SK-N-SH (cell line): ENCODE measurements at regions not wholly inside any gene's neighbourhood (a gene's known extent, or its start where the extent isn't known, plus 50 kb on each side); places are given as distances from the start of the nearest gene placed in this dataset.
"Not testable (repeated sequence)": the region's sequence is repeated elsewhere in the genome, so short reads cannot be mapped to it uniquely, and the experiment has no call there.

Experiments used
- CTCF ChIA-PET: fragments of 300-600, 350-600 bp; formaldehyde crosslinking; extraction: SDS; loops from one replicate; lab custom pipeline; 2021; lab: Yijun Ruan, JAX
- POLR2A ChIA-PET: fragments of 350-600 bp; sonication (Branson Sonifier 250); formaldehyde crosslinking; extraction: SDS; loops from one replicate; lab custom pipeline; 2020; ENCODE audit warnings: antibody characterized with exemption, inconsistent platforms; lab: Yijun Ruan, JAX
- DNase-seq: peaks from one replicate; pipeline ENCODE4 v3.0.0; 2012
- H2AFZ ChIP-seq: fragments of 200-600 bp; sonication (generic); 2 replicates; pipeline ENCODE4 v1.8.1; 2016; ENCODE audit warnings: antibody characterized with exemption, mild to moderate bottlenecking, low read depth
- H3F3A ChIP-seq: fragments of 200-600 bp; sonication (generic); replicated peaks from 2 replicates; pipeline ENCODE3; 2016; ENCODE audit warnings: antibody characterized with exemption, mild to moderate bottlenecking; ENCODE audit not compliant: insufficient read depth
- H3K27ac ChIP-seq, 2 experiments: fragments of 200-500 bp in 1 of 2; fragments of 200-600 bp in 1 of 2; sonication (Bioruptor generic) in 1 of 2; sonication (generic), shearing (Covaris generic) in 1 of 2; 2 replicates each; pipeline versions ENCODE4 v1.5.1 to v1.6.1; 2014 to 2016; ENCODE audit warnings: low read depth in 2 of 2, inconsistent platforms in 1 of 2, low read length in 1 of 2, mild to moderate bottlenecking in 1 of 2, mixed read lengths in 1 of 2
- H3K27me3 ChIP-seq: fragments of 200-600 bp; sonication (generic), shearing (Covaris generic); 2 replicates; pipeline ENCODE4 v1.6.1; 2016; ENCODE audit warnings: mixed run types; ENCODE audit not compliant: insufficient read depth
- H3K36me3 ChIP-seq, 2 experiments: fragments of 200-500 bp in 1 of 2; fragments of 200-600 bp in 1 of 2; sonication (Bioruptor generic) in 1 of 2; sonication (generic) in 1 of 2; replicated peaks in 1 of 2; 2 replicates each; pipeline versions ENCODE3 to v1.5.1; 2014 to 2016; ENCODE audit warnings: low read length in 1 of 2, mild to moderate bottlenecking in 1 of 2; ENCODE audit not compliant: insufficient read depth in 2 of 2, control insufficient read depth in 1 of 2
- H3K4me1 ChIP-seq, 2 experiments: fragments of 200-500 bp in 1 of 2; fragments of 200-600 bp in 1 of 2; sonication (Bioruptor generic) in 1 of 2; sonication (generic), shearing (Covaris generic) in 1 of 2; 2 replicates each; pipeline versions ENCODE4 v1.5.1 to v1.6.1; 2014 to 2016; ENCODE audit warnings: low read depth in 1 of 2, low read length in 1 of 2, mixed run types in 1 of 2; ENCODE audit not compliant: insufficient read depth in 2 of 2, control insufficient read depth in 1 of 2
- H3K4me2 ChIP-seq: fragments of 200-600 bp; sonication (generic), shearing (Covaris generic); 2 replicates; pipeline ENCODE4 v1.6.1; 2017; ENCODE audit warnings: mixed run types
- H3K4me3 ChIP-seq, 2 experiments: fragments of 200-500 bp in 1 of 2; fragments of 200-600 bp in 1 of 2; sonication (Bioruptor generic) in 1 of 2; sonication (generic), shearing (Covaris generic) in 1 of 2; 2 replicates each; pipeline versions ENCODE4 v1.5.1 to v1.8.1; 2014 to 2016; ENCODE audit warnings: low read depth in 2 of 2, inconsistent platforms in 1 of 2, low read length in 1 of 2, mild to moderate bottlenecking in 1 of 2, mixed read lengths in 1 of 2, moderate library complexity in 1 of 2
- H3K79me2 ChIP-seq: fragments of 200-600 bp; sonication (generic); 2 replicates; pipeline ENCODE4 v1.8.1; 2017; ENCODE audit warnings: mild to moderate bottlenecking; ENCODE audit not compliant: insufficient read depth
- H3K9ac ChIP-seq: fragments of 200-600 bp; sonication (generic); 2 replicates; pipeline ENCODE4 v1.6.1; 2017; ENCODE audit warnings: mixed run types
- H3K9me2 ChIP-seq: fragments of 200-600 bp; sonication (generic); 2 replicates; pipeline ENCODE4 v1.6.1; 2017; ENCODE audit warnings: mixed run types
- H3K9me3 ChIP-seq: fragments of 200-600 bp; sonication (generic); 2 replicates; pipeline ENCODE4 v1.6.1; 2017; ENCODE audit warnings: mixed run types, mild to moderate bottlenecking, moderate library complexity
- H4K20me1 ChIP-seq: fragments of 200-600 bp; sonication (generic); 2 replicates; pipeline ENCODE4 v1.6.1; 2017; ENCODE audit warnings: mild to moderate bottlenecking, mixed run types; ENCODE audit not compliant: insufficient read depth
- GABPA ChIP-seq: IDR thresholded peaks from 2 replicates; pipeline ENCODE4 v1.4.0; 2012; ENCODE audit warnings: low read depth, mild to moderate bottlenecking
- NFIC ChIP-seq: IDR thresholded peaks from 2 replicates; pipeline ENCODE4 v1.4.0; 2012; ENCODE audit warnings: borderline replicate concordance
- RCOR1 ChIP-seq: fragments of 150-350 bp; IDR thresholded peaks from 2 replicates; pipeline ENCODE4 v1.6.1; 2017; ENCODE audit warnings: antibody characterized with exemption, low read length
- SIN3A ChIP-seq: IDR thresholded peaks from 2 replicates; pipeline ENCODE4 v1.6.1; 2012; ENCODE audit warnings: low read depth, mild to moderate bottlenecking, low read length, moderate library complexity, borderline replicate concordance
- TAF1 ChIP-seq: IDR thresholded peaks from 2 replicates; pipeline ENCODE4 v1.6.1; 2012; ENCODE audit warnings: low read depth, mild to moderate bottlenecking, low read length, moderate library complexity, borderline replicate concordance
- WGBS: methylation state at CpG from one replicate; pipeline ENCODE4 v1.1.6; 2017; ENCODE audit warnings: low lambda C conversion rate; 5-methylcytosine and 5-hydroxymethylcytosine counted together
- TF ChIP-seq, protein P1 (sequence below): IDR thresholded peaks from 2 replicates; pipeline ENCODE4 v1.4.0; 2012; ENCODE audit warnings: low read depth, borderline replicate concordance

DNA sequence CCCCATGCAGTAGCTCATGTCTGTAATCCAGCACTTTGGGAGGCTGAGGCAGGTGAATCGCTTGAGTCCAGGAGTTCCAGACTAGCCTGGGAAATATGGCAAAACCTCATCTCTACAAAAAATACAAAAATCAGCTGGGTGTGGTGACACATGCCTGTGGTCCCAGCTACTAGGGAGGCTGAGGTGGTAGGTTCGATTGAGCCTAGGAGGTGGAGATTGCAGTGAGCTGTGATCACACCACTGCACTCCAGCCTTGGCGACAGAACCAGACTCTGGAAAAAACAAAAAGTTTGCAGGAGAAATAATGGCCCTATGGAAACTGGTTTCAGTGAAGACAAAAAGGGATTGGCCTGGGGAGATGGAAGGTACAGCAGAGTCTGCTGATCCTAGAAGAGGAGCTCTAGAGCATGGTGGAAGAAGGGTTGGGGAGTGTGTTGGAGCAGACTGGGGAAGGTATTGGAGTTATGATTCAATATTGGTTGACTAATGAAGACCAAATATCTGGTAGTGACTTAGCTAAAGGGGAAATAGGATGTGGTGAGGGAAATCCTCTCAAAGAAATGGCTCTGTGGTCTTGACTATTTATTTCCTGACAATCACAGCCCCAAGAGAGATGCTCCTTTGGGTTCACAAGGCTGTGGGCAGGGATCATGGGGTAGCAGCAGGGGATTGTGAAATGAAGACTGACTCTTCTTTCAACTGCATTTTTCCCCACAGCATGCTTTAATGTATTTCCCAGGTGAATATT is 281.9 kb downstream of the UTRN start:
- POLR2A ChIA-PET = no interaction called here
- no peak for TF ChIP-seq TAF1
- no peak for TF ChIP-seq RCOR1
- TF ChIP-seq GABPA = no peak
- no peak for TF ChIP-seq SIN3A
- TF ChIP-seq, protein P1, sequence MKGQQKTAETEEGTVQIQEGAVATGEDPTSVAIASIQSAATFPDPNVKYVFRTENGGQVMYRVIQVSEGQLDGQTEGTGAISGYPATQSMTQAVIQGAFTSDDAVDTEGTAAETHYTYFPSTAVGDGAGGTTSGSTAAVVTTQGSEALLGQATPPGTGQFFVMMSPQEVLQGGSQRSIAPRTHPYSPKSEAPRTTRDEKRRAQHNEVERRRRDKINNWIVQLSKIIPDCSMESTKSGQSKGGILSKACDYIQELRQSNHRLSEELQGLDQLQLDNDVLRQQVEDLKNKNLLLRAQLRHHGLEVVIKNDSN = no peak
- H3K9me2 ChIP-seq = no peaks in the 10 kb centered on the region

DNA sequence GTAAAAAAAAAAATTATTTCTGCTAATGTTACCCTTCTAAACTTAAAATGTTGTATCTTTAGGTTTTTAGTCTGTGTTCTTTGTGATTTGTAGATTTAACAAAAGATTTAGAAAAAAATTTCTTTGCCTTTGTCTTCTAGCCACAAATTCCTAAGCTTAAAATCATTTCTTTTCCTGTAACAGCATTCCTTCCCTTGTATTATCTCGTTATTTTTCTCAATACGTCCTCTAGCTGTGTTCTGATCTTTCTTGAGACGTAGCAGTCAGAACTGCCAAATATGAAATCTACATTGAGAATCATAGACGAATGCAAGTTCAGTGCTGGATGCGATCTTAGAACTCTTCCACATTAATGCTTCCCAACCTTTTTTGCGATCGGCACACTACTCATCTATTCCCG is 283.1 kb downstream of the UTRN start:
- Histone ChIP-seq H3K9me3 (no peaks in the 10 kb centered on the region), H3F3A (no peaks in the 10 kb centered on the region), H3K36me3 (peaks cover 0 to 2% of the 10 kb centered on the region in 2 experiments), H2AFZ (no peak overlapping the region), H3K4me1 (peaks cover 0 to 7% of the 10 kb centered on the region in 2 experiments; a peak in 1 of 4 replicates), H3K9me2 (no peaks in the 10 kb centered on the region), H3K9ac (no peak overlapping the region), H3K27me3 (no peaks in the 10 kb centered on the region), H4K20me1 (no peaks in the 10 kb centered on the region), H3K4me3 (no peak overlapping the region), H3K27ac (no peak overlapping the region; a peak in 1 of 4 replicates), H3K79me2 (no peaks in the 10 kb centered on the region), H3K4me2 (no peak overlapping the region)
- 76% methylated on average over 8 of the region's 8 CpGs for WGBS
- CTCF ChIA-PET = interaction anchor here (1.9 kb wide), 1 partner anchor 20 kb away, joined by 5 read pairs; no protein-coding TSS in a partner anchor
- TF ChIP-seq NFIC = no peak
- no peak for DNase-seq
- POLR2A ChIA-PET = no interaction called here

More for the DNA sequence above, 281.9 kb downstream of the UTRN start:
- no peak overlapping the region for H3K9ac ChIP-seq
- no peak for DNase-seq
- no peaks in the 10 kb centered on the region for H3K9me3 ChIP-seq
- WGBS = 48% methylated on average over 3 of the region's 3 CpGs
- CTCF ChIA-PET = interaction anchor here (1.1 to 1.9 kb wide), 2 partner anchors 14 to 19 kb away, joined by 4 to 5 read pairs; no protein-coding TSS in a partner anchor
- H3F3A ChIP-seq = no peaks in the 10 kb centered on the region
- H3K79me2 ChIP-seq = no peaks in the 10 kb centered on the region
- H3K4me2 ChIP-seq = no peak overlapping the region
- H3K4me1 ChIP-seq = peaks cover 0 to 7% of the 10 kb centered on the region in 2 experiments; a peak in 1 of 4 replicates
- no peaks in the 10 kb centered on the region for H3K27me3 ChIP-seq
- H2AFZ ChIP-seq = no peak overlapping the region
- no peak overlapping the region for H3K4me3 ChIP-seq
- H4K20me1 ChIP-seq = no peaks in the 10 kb centered on the region
- no peak overlapping the region for H3K27ac ChIP-seq
- peaks cover 0 to 2% of the 10 kb centered on the region in 2 experiments for H3K36me3 ChIP-seq

DNA sequence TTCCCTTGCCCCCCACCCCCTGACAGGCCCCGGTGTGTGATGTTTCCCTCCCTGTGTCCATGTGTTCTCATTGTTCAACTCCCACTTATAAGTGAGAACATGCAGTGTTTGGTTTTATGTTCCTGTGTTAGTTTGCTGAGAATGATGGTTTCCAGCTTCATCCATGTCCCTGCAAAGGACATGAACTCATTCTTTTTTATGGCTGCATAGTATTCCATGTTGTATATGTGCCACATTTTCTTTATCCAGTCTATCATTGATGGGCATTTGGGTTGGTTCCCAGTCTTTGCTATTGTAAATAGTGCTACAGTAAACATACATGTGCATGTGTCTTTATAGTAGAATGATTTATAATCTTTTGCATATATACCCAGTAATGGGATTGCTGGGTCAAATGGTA is 287.4 kb downstream of the UTRN start:
- WGBS = 100% methylated on average over 1 of the region's 1 CpG

More for the DNA sequence above, 287.4 kb downstream of the UTRN start:
- H3K36me3 ChIP-seq, H3K4me1 ChIP-seq, H3K9me2 ChIP-seq, H3K4me3 ChIP-seq, CTCF ChIA-PET, H4K20me1 ChIP-seq, H3K9ac ChIP-seq, H3K9me3 ChIP-seq, DNase-seq, H2AFZ ChIP-seq, H3F3A ChIP-seq, H3K27me3 ChIP-seq, POLR2A ChIA-PET, H3K27ac ChIP-seq, H3K4me2 ChIP-seq, H3K79me2 ChIP-seq: not testable (repeated sequence)
